Heart left ventricle (tissue), 13 donors: ENCODE measurements at regions not wholly inside any gene's neighbourhood (a gene's known extent, or its start where the extent isn't known, plus 50 kb on each side); places are given as distances from the start of the nearest gene placed in this dataset.

ENCODE experiments used
- CTCF ChIP-seq, 12 donors: fragments of 200-600 bp; sonication (generic) in 4 of 12; IDR thresholded peaks; one replicate each; pipeline versions ENCODE4 v1.5.0 to v1.8.0; 2018 to 2022; ENCODE audit warnings: antibody characterized with exemption in 12 of 12, mild to moderate bottlenecking in 5 of 12
- POLR2A ChIP-seq, 2 donors: fragments of 450-650 bp; IDR thresholded peaks; one replicate each; pipeline ENCODE4 v1.6.1; 2017; ENCODE audit warnings: antibody characterized with exemption in 2 of 2, mild to moderate bottlenecking in 2 of 2, moderate library complexity in 2 of 2
- donor health status: ischemic (EF 13 %, LVEDD 7.1; RV severe dilation, severe dysfunction).
- donor health status: DM: no; HTN: yes; CAD: no.
- donor health status: DM: no; HTN: no; CAD: no.
- donor health status: ischemic (EF 25% LVEDD 6.9; RV normal size, moderate dysfunction).
- donor health status: ischemic (EF 25% LVEDD 5.7; RV mildly dilated, moderate dysfunction).
- donor health status: ischemic (EF 35%, LVEDD 5.7; RV mildly dilated, moderate dysfunction).
- donor health status: nonischemic (EF 11% LVEDD 7.7; RV severe dilation, severe dysfunction).
- donor health status: DM: yes; HTN: yes; CAD: no.
- donor health status: PGD.
- donor health status: ischemic (EF 29% LVEDD 5.4; RV normal size, mild dysfunction).
- donor health status: nonischemic (EF 23%, LVEDD 6.1; RV moderate dilation, normal function).

DNA sequence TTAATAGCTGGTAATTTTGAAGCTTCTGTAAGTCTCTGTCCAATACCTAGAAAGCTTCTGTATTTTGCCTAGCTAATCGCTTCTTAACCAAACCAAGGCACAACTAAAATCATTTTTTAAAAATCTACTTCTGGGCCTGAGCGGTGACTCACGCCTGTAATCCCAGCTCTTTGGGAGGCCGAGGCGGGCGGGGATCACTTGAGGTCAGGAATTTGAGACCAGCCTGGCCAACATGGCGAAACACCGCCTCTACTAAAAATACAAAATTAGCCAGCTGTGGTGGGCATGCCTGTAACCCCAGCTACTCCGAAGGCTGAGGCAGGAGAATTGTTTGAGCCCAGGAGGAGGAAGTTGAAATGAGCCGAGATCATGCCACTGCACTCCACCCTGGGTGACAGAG, 148.6 kb upstream of the FIGN start:
- TF ChIP-seq POLR2A (IDR thresholded peaks at IDR 0.05) (no peak), CTCF (IDR thresholded peaks at IDR 0.05) (no peak)
